HG02759 (cell line): ENCODE measurements at regions not wholly inside any gene's neighbourhood (a gene's known extent, or its start where the extent isn't known, plus 50 kb on each side); places are given as distances from the start of the nearest gene placed in this dataset.
"Not testable (repeated sequence)": the region's sequence is repeated elsewhere in the genome, so short reads cannot be mapped to it uniquely, and the experiment has no call there.

Source experiments
- ATAC-seq: cut with Tn5 transposase; IDR thresholded peaks from one replicate; pipeline ENCODE4 v1.9.1; 2021; ENCODE audit warnings: mild to moderate bottlenecking, moderate library complexity; ENCODE audit not compliant: unreplicated experiment

GRCh38 chr7:9031386-9031785 lies 598.0 kb downstream of the NXPH1 start:
- ATAC-seq = no peak

- ATAC-seq = no peak
Observed at GRCh38 chr7:9036080-9036479, 602.7 kb downstream of the NXPH1 start.

DNA sequence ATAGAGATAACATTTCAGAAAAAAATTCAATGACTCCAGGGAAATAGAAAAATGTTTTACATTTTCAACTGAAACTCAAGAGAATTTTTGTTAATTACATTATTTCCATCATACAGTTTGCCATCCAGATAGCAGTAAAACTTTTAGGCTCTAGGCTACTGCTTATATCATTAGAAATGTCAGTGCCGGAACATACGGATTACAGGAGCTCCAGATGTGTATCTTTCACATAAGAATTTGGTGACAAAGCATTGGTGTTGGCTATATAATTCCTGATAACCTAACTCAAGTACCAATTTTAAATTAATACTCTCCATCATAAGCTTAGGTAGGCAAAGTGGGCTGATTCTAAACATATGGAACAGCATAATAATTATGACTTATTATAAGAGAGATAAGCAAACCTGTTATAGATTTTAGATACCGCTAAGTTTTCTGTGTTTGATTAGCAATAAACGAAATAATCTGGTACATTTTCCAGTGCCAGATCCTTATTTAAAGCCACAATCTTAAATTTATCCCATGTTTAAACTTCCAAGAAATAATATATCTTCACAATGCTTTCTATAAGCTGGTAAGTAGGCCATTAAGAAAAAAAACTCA lies 637.9 kb downstream of the NXPH1 start:
- ATAC-seq = no peak

DNA sequence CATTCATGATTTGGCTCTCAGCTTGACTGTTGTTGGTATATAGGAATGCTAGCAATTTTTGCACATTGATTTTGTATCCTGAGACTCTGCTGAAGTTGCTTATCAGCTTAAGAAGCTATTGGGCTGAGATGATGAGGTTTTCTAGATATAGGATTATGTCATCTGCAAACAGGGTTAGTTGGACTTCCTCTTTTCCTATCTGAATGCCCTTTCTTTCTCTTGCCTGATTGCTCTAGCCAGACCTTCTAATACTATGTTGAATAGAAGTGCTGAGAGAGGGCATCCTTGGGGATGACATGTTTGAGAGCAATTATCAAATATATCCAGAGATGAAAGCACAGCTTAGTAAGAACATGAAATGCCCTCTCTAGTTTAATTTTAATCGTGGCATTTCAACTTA lies 642.4 kb downstream of the NXPH1 start:
- ATAC-seq = not testable (repeated sequence)

GRCh38 chr7:9082203-9082602 lies 648.8 kb downstream of the NXPH1 start:
- ATAC-seq = no peak

DNA sequence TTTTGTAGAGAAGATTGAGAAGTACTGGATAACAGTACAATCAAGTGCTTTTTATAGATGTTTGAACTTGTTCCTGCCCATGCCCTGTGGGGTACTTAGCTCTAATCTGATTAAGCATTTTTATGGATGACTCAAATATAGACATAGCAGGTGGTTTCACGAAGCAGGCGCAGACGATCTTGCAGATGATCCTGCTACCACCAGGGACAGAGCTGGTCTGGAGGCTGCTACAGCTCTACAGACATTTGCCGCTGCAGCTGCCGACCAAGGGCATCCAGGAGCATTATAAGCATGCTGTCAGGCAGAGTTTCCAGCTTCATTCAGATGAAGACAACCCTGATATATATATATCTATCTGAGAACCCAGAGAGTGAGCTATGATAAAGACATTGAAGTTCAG lies 650.4 kb downstream of the NXPH1 start:
- ATAC-seq = no peak

GRCh38 chr7:9091282-9091681 lies 657.9 kb downstream of the NXPH1 start:
- no peak for ATAC-seq

- ATAC-seq = no peak
Observed at GRCh38 chr7:9097565-9098060, 664.2 kb downstream of the NXPH1 start.

GRCh38 chr7:9100289-9100688 lies 666.9 kb downstream of the NXPH1 start:
- ATAC-seq = no peak

DNA sequence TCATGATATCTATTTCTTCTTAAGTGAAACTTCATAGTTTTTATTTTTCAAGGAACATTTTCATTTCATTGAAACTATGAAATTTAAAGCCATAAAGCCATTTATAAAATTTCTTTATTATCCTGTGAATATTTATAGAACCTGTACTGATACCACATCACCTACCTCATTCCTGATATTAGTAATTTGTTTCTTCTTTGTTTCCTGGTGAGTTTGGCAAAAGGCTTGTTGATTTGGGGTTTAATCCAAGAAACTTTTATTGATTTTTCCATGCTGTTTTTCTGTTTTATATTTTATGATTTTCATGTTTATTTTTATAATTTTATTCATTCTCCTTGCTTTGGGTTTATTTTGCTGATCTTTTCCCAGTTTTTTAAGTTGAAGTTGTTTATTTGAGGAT lies 669.4 kb downstream of the NXPH1 start:
- no peak for ATAC-seq

DNA sequence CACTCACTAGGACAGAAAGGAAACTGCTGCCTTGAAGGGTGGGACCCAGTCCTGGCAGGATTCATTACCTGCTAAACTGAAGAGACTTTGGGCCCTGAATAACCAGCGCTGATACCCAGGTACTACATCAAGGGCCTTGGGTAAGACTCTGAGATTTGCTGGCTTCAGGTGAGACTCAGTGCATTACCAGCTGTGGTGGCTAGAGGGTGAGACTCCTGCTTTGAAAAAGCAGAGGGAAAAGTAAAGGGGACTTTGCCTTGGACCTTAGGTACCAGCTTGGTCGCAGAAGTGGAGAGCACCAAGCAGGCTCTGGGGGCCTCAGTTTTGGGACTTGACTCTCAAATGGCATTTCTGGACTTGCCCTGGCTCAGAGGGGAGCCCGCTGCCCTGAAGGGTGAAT lies 673.3 kb downstream of the NXPH1 start:
- ATAC-seq = no peak

DNA sequence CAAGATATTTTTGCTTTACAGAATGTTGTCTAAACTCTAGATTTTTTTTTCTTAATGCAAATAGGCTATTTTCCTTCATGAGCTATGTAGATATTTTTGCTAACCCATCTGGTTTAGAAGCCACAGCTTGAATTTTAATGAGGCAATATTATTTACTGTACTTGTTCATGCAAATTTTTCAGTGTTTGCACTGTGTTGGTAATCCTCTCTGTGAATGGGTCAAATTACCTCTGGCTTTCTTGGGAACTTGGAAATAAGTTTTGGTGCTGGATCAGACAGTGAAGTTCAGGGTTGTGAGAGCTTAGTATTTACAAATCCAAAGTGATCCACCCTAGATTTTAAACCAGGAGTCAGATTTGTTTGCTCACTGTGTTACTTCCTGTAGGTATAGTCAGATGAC lies 686.9 kb downstream of the NXPH1 start:
- no peak for ATAC-seq

DNA sequence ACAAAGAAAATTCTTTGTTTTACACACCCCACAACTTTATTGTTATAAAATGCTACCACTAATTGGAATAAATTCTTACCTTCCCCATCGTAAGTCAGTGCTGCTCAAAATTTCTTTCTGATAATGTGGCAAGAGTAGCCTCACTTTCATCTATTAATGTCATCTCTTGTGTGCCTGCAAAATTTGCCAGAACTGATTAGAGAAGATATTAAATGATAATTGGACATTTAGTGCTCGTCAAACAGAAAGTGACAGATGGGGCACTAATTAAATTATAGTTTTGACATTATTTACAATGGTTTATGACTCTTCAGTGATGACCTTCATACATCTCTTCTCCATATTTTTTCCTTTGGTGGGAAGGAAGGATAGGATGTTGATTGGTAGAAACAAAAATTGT lies 690.9 kb downstream of the NXPH1 start:
- no peak for ATAC-seq

- no peak for ATAC-seq
Observed at GRCh38 chr7:9125246-9125645, 691.8 kb downstream of the NXPH1 start.

- no peak for ATAC-seq
Observed at GRCh38 chr7:9127901-9128300, 694.5 kb downstream of the NXPH1 start.

- ATAC-seq = no peak
Observed at GRCh38 chr7:9148687-9149086, 715.3 kb downstream of the NXPH1 start.

DNA sequence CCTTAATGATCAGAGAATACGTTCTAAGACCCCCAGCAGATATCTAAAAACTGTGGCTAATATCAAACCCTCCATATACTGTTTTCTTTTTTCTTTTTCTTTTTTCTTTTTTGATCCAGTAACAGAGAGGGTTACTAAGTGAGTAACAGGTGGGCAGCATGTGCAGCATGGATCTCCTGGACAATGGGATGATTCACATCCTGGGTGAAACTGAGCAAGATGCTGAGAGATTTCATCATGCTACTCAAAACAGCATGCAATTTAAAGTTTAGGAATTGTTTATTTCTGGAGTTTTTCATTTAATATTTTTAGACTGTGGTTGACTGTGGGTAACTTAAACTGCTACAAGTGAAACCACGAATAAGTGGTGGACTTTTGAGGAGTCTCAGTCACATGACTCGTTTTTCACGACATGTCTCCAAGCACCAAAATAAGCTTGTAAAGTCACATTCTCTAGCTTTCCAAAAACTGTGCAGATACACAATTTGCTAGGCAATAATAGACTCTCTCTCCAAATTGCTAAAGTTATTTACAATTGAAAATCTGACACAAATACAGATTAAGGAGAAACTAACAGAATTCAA lies 716.2 kb downstream of the NXPH1 start:
- ATAC-seq = no peak

GRCh38 chr7:9163691-9164090 lies 730.3 kb downstream of the NXPH1 start:
- ATAC-seq = not testable (repeated sequence)

GRCh38 chr7:9175871-9176270 lies 742.5 kb downstream of the NXPH1 start:
- ATAC-seq = no peak

- no peak for ATAC-seq
Observed at GRCh38 chr7:9181356-9181755, 747.9 kb downstream of the NXPH1 start.

GRCh38 chr7:9186730-9187129 lies 753.3 kb downstream of the NXPH1 start:
- no peak for ATAC-seq

GRCh38 chr7:9189703-9190102 lies 756.3 kb downstream of the NXPH1 start:
- ATAC-seq = no peak

DNA sequence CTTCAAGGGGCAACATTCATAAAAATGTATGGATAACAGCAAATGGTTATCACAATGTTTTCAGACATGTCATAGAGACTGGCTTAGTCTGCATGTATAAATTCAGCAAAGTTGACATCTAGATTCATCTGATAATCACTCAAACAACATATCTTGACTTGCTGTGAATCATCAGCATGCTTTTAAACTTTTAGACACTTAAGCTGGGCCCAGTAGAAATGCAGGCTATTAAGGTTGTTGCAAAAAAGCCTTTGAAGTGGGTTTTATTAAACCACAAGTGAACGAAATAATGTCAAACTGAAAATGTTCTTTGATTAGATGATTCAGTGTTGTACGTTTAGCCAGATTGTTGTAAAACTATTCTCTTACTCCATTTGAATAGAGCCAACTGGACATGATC lies 759.6 kb downstream of the NXPH1 start:
- no peak for ATAC-seq
